SW480 (cell line): ENCODE measurements at regions not wholly inside any gene's neighbourhood (a gene's known extent, or its start where the extent isn't known, plus 50 kb on each side); places are given as distances from the start of the nearest gene placed in this dataset.
"Not testable (repeated sequence)": the region's sequence is repeated elsewhere in the genome, so short reads cannot be mapped to it uniquely, and the experiment has no call there.

Experiments
- DNase-seq: peaks from one replicate; pipeline ENCODE4 v3.0.0-alpha.2; 2016; ENCODE audit warnings: low spot score

GRCh38 chr4:74505355-74505978, 60.5 kb downstream of the AREG start:
- DNase-seq, result not testable (repeated sequence)

- DNase-seq, result not testable (repeated sequence)
Measured at GRCh38 chr4:74509363-74509762, 64.4 kb downstream of the AREG start.

DNA sequence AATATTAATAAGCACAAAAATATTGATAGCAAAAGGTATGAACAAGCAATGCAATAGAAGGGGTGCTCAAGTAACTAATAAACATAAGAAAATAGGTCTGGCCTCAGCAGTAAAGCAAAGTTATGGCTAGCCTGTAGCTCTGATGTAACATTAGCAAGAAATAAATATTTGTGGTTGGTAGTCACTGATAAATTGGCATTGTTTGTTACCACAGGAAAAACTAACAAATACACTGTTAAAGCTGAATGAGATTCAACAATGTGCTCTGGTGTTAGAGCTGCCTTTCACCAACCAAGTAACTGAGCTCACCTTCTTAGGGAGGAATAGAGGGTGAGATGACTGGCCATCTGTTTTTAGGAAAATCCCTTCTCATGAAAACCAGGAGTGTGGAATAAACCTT, 71.4 kb downstream of the AREG start:
- DNase-seq, result peak; percentile 48

DNA sequence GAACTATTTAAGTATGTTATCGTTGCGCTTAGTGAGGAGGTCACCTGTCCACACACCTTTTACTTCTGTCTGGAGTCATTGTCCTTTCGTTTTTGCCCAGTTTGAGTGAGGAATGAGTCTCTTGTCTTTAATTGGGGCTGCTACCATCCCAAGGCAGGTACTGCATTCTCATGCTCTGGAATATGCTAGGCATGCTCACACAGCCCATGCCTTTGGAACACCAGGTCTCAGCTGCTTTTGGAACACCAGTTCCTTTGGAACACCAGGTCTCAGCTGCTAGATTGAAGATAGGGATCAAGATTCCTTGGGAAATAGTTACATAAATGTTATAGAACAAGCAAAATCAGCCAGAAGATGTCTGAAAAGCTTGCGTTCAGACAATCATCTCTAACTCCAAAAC, 73.1 kb downstream of the AREG start:
- DNase-seq, result no peak

DNA sequence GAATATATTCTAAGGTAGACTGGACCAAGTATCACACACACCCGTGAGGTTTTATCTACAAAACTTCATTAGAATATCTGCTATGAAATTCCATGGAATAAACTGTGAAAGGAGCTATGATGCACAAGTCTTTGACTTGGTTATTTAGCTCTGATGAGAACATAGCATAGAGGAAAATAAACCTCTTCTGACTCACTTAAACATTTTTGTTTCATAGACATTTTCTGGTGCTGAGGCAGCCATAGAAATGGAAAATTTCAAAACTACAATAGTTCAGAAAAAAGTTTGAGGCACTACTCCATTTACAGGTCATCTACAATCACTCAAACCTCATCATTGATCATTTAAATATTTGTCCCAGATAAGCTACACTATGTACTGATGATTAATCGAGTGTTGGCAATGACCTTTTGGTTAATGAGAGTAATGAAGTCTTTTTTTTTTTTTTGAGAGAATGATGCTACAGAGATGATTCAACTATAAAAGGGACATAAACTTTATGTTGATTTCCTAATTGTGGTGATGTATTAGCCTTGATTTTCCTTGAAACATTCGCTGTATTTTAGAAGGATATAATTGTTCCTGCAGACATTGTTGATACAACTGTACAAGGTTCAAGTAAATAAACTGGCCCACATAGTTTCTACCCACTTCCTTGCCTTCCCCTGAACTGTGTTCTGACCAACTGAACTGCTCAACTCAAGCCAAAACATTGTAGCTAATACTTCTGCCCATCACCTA, 77.5 kb downstream of the AREG start:
- DNase-seq, result no peak

- no peak for DNase-seq
Measured at GRCh38 chr4:74523096-74523495, 78.2 kb downstream of the AREG start.

DNA sequence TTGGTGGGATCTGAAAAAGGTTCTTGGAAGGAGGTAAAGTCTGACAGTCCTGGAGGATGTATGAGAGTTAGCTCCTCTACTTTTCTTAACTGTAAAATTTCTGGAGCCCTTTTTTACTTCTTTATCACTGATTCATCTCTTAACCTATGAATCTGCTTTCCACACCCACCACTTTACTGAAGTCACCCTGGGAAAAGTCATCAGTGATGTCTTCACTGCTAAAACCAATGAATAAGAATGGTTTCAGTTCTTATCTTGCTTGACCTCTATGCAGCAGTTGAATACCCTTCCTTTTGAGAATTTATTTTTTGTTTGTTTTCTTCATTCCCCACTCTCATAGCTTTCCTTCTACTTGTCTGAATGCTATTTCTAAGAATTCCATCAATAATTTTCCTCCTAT, 80.0 kb downstream of the AREG start:
- DNase-seq, result no peak

- no peak for DNase-seq
Measured at GRCh38 chr4:74527049-74527448, 82.1 kb downstream of the AREG start.

GRCh38 chr4:74528178-74528577, 83.2 kb downstream of the AREG start:
- no peak for DNase-seq

GRCh38 chr4:74529284-74530041, 84.5 kb downstream of the AREG start:
- no peak for DNase-seq

GRCh38 chr4:74531963-74532794, 87.2 kb downstream of the AREG start:
- peak; percentile 90 for DNase-seq

DNA sequence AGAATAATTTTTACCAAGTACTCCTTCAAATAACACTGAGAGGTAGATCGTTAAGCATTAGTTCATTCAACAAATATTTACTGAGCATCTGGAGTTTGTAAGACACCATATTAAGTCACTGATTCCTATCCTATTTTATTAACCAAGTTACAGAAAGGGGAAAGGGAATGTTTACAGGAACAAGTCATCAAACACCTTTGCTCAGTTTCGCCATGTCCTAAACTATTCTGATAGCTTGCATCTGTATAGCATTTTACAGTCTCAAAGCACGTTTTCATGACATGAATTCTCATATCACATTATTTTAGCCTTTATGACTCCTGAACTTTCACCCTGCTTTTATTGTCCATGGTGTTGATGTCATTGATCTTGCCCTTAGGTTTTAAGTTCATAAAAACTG, 89.2 kb downstream of the AREG start:
- DNase-seq, result no peak

DNA sequence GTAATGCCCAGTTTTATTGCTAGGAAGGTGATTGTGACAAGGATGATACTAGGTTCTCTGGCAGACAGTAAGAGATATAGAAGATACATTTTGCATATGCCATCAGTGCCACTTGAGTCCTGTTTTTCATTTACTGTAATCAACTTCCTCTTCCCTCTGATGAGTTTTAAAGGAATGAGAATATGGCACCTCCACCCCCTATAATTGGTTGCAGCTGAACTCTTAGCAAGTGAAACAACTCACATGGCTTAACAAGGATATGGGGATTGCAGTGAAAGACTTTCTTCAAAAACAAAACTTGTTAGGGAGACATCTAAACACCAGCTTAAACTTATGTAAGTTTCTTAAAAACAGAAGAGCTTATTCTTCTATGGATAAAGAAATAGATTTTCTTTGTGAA, 90.0 kb downstream of the AREG start:
- no peak for DNase-seq

DNA sequence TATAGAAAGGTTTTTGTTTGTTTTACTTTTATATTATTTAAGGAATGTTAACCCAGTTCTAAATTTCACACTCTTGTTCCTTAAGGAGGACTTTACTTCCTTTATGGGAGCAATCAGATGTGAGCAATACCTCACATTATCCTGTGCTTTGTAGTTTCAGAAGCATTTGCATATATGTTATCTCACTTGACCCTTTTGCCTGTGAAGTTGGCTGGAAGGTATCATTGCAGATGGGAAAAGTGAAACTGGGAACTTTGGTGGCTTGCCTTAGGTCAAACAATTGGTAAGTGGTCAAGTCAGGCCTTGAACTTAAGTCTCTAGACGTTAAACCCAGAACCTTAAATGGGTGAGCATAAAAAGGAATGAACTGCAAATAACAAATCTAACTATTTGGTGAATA, 90.6 kb downstream of the AREG start:
- no peak for DNase-seq

DNA sequence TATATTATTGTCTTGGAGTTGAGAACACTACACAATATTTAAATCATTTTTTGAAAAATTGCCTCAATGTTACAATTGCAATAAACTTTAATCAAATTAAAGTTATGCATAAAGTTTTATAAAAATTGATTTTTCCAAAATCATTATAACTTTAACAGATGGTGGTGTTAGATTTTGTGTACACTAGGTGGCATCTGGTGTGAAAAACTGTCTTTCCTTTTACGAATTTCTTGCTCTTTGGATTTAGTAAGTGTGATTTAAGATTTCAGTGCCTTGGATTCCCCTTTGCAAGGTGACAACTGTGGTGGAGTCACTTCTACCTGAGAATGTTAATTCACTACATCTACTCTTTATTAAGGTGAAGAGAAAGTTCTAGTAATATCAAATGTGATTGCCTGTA, 91.6 kb downstream of the AREG start:
- DNase-seq, result no peak

DNA sequence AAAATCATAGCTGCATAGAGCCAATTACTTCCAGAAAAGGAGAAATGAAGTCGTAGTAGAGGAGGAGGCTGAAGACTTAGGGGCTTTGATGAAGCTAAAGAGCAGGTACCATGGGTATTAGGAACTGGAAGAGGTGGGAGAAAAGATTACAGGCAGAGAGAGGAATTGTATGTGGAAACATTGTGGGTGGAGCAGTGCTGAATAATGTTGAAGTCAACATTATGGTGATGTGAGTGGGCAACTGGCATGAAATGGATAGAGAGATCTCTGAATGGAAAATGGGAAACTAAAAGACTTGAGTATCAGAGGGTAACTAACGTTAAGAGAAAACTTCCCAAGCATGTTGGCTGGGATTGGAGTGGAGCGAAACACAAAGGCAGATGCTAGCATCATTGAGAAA, 92.5 kb downstream of the AREG start:
- no peak for DNase-seq

DNA sequence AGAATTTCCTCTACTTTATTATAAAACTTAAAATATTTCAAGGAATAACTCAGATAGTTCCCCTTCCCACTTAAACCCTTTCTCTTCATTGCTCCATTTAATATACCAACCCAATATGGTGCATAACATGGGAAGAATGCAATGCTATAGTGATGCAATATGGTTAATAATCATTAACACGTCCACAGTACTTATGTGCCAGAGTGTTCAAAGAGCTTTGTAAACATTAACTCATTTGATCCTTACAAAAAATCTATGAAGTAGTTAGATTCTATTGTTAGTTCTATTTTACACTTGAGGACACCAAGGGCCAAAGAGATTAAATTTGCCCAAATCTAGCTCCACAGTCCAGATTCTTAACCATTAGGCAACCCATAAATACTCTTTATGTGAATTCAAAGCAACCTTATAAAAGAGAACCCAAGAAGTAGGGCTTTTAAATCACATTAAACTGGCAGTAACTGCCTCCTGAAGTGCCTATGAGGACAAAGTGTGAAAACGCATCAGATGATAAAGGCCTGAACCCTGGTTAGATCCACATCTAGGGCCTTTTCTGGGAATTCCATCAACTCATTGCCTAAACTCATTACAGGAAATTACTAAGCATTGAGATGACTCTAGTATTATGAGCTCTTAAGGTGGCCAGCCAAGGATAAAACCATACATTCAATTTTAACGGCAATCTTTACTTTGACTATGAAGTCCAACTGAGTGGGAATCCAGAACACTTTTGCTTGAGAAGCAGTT, 94.3 kb downstream of the AREG start:
- DNase-seq, result peak; percentile 84

DNA sequence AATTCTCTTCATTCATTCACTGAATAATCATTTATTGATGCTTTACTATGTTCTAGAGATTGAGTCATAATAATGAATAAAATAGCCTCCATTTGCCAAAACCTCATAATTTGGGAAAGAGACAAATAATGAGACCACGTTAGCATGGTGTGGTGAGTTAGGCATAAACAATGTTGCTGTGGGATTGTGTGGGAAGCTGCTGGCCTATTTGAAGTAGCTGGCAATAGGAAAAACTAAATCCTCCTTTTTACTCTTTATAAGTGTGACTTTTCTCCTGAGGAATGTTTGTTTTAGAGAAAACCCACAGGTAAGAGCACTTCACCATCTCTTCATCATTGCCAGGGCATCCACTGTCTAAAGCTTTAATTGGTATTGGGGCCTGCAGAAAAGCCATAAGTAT, 95.3 kb downstream of the AREG start:
- DNase-seq, result peak; percentile 32

- peak; percentile 50 for DNase-seq
Measured at GRCh38 chr4:74541667-74542066, 96.7 kb downstream of the AREG start.

DNA sequence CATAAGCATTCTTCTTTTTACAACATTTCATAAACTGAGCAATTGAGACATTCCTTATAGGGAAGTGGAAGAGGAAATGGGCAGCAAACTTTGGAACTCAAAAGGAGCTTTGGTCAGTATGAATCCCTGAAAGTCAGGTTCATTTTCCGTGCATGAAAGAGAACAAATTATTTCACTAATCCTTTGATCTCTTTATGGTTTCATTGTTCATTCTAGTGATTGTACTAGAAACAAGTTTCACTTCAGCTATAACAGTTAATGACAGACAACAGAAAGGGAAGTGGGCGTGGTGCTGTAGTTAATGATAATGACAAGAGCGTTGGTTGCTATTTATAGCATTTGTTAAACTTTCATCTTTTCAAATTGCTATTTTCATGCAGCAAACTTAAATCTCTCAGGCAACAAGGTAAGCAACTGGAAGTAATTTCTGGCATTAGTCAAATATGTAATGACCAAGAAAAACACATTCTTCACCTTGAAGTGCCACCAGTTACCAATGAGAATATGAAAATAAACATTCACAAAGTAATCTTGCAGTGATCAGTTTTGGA, 98.4 kb downstream of the AREG start:
- DNase-seq, result peak; percentile 88

DNA sequence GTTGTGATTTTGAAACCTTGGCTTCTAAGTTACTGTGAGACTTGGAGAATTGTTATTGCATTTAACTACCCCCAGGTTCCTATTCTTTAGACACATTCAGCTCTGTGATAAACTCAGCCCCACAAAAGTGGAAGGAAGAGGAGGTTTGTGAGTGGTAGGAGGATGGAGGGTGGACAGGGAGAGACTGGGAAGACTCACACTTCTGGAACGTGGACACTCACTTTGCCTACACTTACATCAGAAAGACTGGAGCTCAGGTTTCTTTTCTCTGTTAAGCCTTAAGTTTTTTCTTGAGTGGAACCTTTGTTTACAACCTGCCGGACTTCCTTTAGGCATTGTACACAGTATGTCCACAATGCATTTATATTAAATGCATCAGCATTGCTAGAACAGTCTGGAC, 99.0 kb downstream of the AREG start:
- peak; percentile 51 for DNase-seq
